CD14-positive monocyte (primary cell): ENCODE measurements at regions not wholly inside any gene's neighbourhood (a gene's known extent, or its start where the extent isn't known, plus 50 kb on each side); places are given as distances from the start of the nearest gene placed in this dataset.

Experiments
- DNase-seq, 3 donors: peaks; one replicate each; pipeline ENCODE4 v3.0.0-alpha.2; 2011 to 2022
- H2AFZ ChIP-seq: 2 replicates; pipeline ENCODE4 v1.6.0; 2012; ENCODE audit warnings: mild to moderate bottlenecking, low read depth, low read length, inconsistent platforms; ENCODE audit not compliant: insufficient read depth, poor library complexity, severe bottlenecking
- H3K27ac ChIP-seq, 2 donors: 1 replicate in 1 of 2; 2 replicates in 1 of 2; pipeline ENCODE4 v1.5.1; 2012 to 2013; ENCODE audit warnings: low read length in 2 of 2, control low read depth in 1 of 2, inconsistent platforms in 1 of 2, low read depth in 1 of 2, mild to moderate bottlenecking in 1 of 2
- H3K27me3 ChIP-seq, 2 donors: one replicate each; pipeline versions ENCODE4 v1.6.0 to v1.6.1; 2011 to 2013; ENCODE audit warnings: low read length in 2 of 2; ENCODE audit not compliant: control insufficient read depth in 2 of 2, insufficient read depth in 2 of 2
- H3K36me3 ChIP-seq, 2 donors: replicated peaks in 1 of 2; 1 replicate in 1 of 2; 2 replicates in 1 of 2; pipeline versions ENCODE4 v1.5.1 to v1.6.1; 2012 to 2013; ENCODE audit warnings: low read length in 2 of 2, control low read depth in 1 of 2, inconsistent platforms in 1 of 2, mild to moderate bottlenecking in 1 of 2; ENCODE audit not compliant: insufficient read depth in 2 of 2, control insufficient read depth in 1 of 2
- H3K4me1 ChIP-seq, 2 donors: 1 replicate in 1 of 2; 2 replicates in 1 of 2; pipeline versions ENCODE4 v1.5.1 to v1.6.1; 2012 to 2013; ENCODE audit warnings: low read length in 2 of 2, control low read depth in 1 of 2, inconsistent platforms in 1 of 2, mild to moderate bottlenecking in 1 of 2, moderate library complexity in 1 of 2; ENCODE audit not compliant: insufficient read depth in 2 of 2, control insufficient read depth in 1 of 2
- H3K4me2 ChIP-seq: replicated peaks from 2 replicates; pipeline ENCODE3; 2012; ENCODE audit warnings: low read length, moderate library complexity, mild to moderate bottlenecking; ENCODE audit not compliant: poor library complexity, severe bottlenecking; ENCODE audit errors: extremely low read depth
- H3K4me3 ChIP-seq, 3 experiments: fragments of 200-600 bp in 1 of 3; sonication (generic) in 1 of 3; replicated peaks in 1 of 3; 1 replicate in 2 of 3; 2 replicates in 1 of 3; pipeline ENCODE4 v1.5.1; 2011 to 2013; ENCODE audit warnings: low read length in 3 of 3, mild to moderate bottlenecking in 3 of 3, control low read depth in 2 of 3, low read depth in 2 of 3, inconsistent platforms in 1 of 3, moderate library complexity in 1 of 3
- H3K79me2 ChIP-seq: 2 replicates; pipeline ENCODE4 v1.6.0; 2012; ENCODE audit warnings: mild to moderate bottlenecking, control low read depth, inconsistent platforms, low read length, moderate library complexity; ENCODE audit not compliant: insufficient read depth
- H3K9ac ChIP-seq: 2 replicates; pipeline ENCODE4 v1.6.0; 2017; ENCODE audit warnings: low read length, mild to moderate bottlenecking; ENCODE audit not compliant: insufficient read depth, poor library complexity, severe bottlenecking
- H3K9me3 ChIP-seq, 2 donors: replicated peaks in 1 of 2; 1 replicate in 1 of 2; 2 replicates in 1 of 2; pipeline versions ENCODE4 v1.5.1 to v1.6.1; 2012 to 2013; ENCODE audit warnings: low read length in 2 of 2, control low read depth in 1 of 2; ENCODE audit not compliant: control insufficient read depth in 1 of 2, insufficient read depth in 1 of 2
- H4K20me1 ChIP-seq: 2 replicates; pipeline ENCODE4 v1.6.0; 2012; ENCODE audit warnings: mild to moderate bottlenecking, low read length, control low read depth, moderate library complexity; ENCODE audit not compliant: insufficient read depth
- H3K27ac Mint-ChIP-seq, 7 donors: one replicate each; pipeline ENCODE4 v1.8.0; 2020; ENCODE audit warnings: mild to moderate bottlenecking in 7 of 7, mixed read lengths in 7 of 7, moderate library complexity in 6 of 7, inconsistent platforms in 2 of 7
- H3K27me3 Mint-ChIP-seq, 3 donors: one replicate each; pipeline ENCODE4 v1.8.0; 2021 to 2022; ENCODE audit warnings: low read depth in 3 of 3, mild to moderate bottlenecking in 3 of 3, mixed read lengths in 3 of 3, moderate library complexity in 3 of 3, inconsistent platforms in 1 of 3
- H3K36me3 Mint-ChIP-seq, 2 donors: one replicate each; pipeline ENCODE4 v1.8.0; 2020; ENCODE audit warnings: mixed read lengths in 2 of 2, inconsistent platforms in 1 of 2, mild to moderate bottlenecking in 1 of 2
- H3K4me1 Mint-ChIP-seq: one replicate; pipeline ENCODE4 v1.8.0; 2020; ENCODE audit warnings: mild to moderate bottlenecking, mixed read lengths
- H3K4me3 Mint-ChIP-seq, 2 donors: one replicate each; pipeline ENCODE4 v1.8.0; 2020; ENCODE audit warnings: mild to moderate bottlenecking in 2 of 2, mixed read lengths in 2 of 2, moderate library complexity in 1 of 2
- H3K9me3 Mint-ChIP-seq, 7 donors: one replicate each; pipeline ENCODE4 v1.8.0; 2020 to 2022; ENCODE audit warnings: mixed read lengths in 7 of 7, mild to moderate bottlenecking in 6 of 7, moderate library complexity in 6 of 7, inconsistent platforms in 2 of 7
- CTCF ChIP-seq: fragments of 200-600 bp; IDR thresholded peaks from one replicate; pipeline ENCODE4 v1.8.0; 2022; ENCODE audit warnings: antibody characterized with exemption, mild to moderate bottlenecking
- WGBS: methylation state at CpG from one replicate; pipeline ENCODE4 v1.1.5; 2013; ENCODE audit warnings: missing lambda C conversion rate; ENCODE audit not compliant: insufficient coverage; 5-methylcytosine and 5-hydroxymethylcytosine counted together
- intact Hi-C, 2 donors: fragments of 100-400 bp; cut with micrococcal nuclease; formaldehyde crosslinking; loops; one replicate each; pipeline versions ENCODE4 v1.15.0 to v1.15.1; 2023

GRCh38 chr2:51448911-51449310 is 417.0 kb upstream of the NRXN1 start:
- peaks cover 0 to 10% (median 7%) of the 10 kb centered on the region in 7 donors for H3K9me3 Mint-ChIP-seq
- no peak overlapping the region for H2AFZ ChIP-seq
- no peaks in the 10 kb centered on the region for H3K36me3 Mint-ChIP-seq
- H3K36me3 ChIP-seq = no peaks in the 10 kb centered on the region
- no peak overlapping the region for H3K4me3 Mint-ChIP-seq
- no peaks in the 10 kb centered on the region for H3K4me1 Mint-ChIP-seq
- no peaks in the 10 kb centered on the region for H3K79me2 ChIP-seq
- DNase-seq = no peak
- no peak for TF ChIP-seq CTCF
- H3K9me3 ChIP-seq = peaks cover 0 to 8% of the 10 kb centered on the region in 2 donors
- no peaks in the 10 kb centered on the region for H3K27me3 ChIP-seq
- no peak overlapping the region for H3K27ac Mint-ChIP-seq
- intact Hi-C loops = no loop called here
- H3K4me2 ChIP-seq = no peak overlapping the region
- no peaks in the 10 kb centered on the region for H3K4me1 ChIP-seq
- H3K27ac ChIP-seq = no peak overlapping the region
- H4K20me1 ChIP-seq = no peaks in the 10 kb centered on the region
- H3K27me3 Mint-ChIP-seq = no peaks in the 10 kb centered on the region
- H3K4me3 ChIP-seq = no peak overlapping the region
- no peak overlapping the region for H3K9ac ChIP-seq

GRCh38 chr2:51441786-51442185 is 409.9 kb upstream of the NRXN1 start:
- H3K27me3 Mint-ChIP-seq = no peaks in the 10 kb centered on the region
- H4K20me1 ChIP-seq = no peaks in the 10 kb centered on the region
- no peaks in the 10 kb centered on the region for H3K79me2 ChIP-seq
- H3K36me3 Mint-ChIP-seq = no peaks in the 10 kb centered on the region
- H3K9ac ChIP-seq = no peak overlapping the region
- H3K4me1 Mint-ChIP-seq = no peaks in the 10 kb centered on the region
- H2AFZ ChIP-seq = no peak overlapping the region
- H3K27me3 ChIP-seq = no peaks in the 10 kb centered on the region
- WGBS = no CpG with 5 or more reads among the region's 8 CpGs
- no peak overlapping the region for H3K27ac Mint-ChIP-seq
- no peak overlapping the region for H3K4me2 ChIP-seq
- H3K36me3 ChIP-seq = no peaks in the 10 kb centered on the region
- H3K27ac ChIP-seq = no peak overlapping the region
- no peak for DNase-seq
- peaks cover 0 to 4% of the 10 kb centered on the region in 2 donors for H3K9me3 ChIP-seq
- no peak overlapping the region for H3K4me3 ChIP-seq
- TF ChIP-seq CTCF = no peak
- peaks cover 0 to 9% (median 2%) of the 10 kb centered on the region in 7 donors for H3K9me3 Mint-ChIP-seq
- H3K4me1 ChIP-seq = no peaks in the 10 kb centered on the region
- H3K4me3 Mint-ChIP-seq = no peak overlapping the region
- intact Hi-C loops = no loop called here
